ENCODE measurements at regions not wholly inside any gene's neighbourhood (a gene's known extent, or its start where the extent isn't known, plus 50 kb on each side); places are given as distances from the start of the nearest gene placed in this dataset.

DNA sequence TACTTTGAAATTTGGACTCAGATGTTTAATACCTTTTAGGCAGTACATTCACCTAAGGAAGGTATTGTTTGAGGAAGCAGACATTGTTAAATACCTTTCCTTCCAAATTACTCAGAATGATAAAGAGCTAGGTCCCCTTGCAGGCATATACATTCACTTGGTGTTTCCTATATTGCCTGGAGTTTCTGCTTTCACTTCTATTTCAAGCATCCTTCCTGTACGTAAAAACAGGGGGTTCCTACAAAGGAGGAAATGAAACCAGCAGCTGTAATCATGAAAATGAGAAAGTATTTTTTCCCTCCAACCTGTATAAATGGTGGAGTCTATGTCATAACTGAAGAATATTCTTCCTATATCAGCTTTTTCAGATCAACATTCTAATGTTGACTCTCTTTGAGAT is 90.4 kb upstream of the RASGEF1B start:
- H3K9me3 ChIP-seq = no peaks in the 10 kb centered on the region
- H3K36me3 ChIP-seq = no peaks in the 10 kb centered on the region
- no peak overlapping the region for H3K4me3 ChIP-seq
- WGBS, 5 donors = 8 to 17% (median 13%) methylated on average over 1 of the region's 1 CpG
- TF ChIP-seq, protein P1, sequence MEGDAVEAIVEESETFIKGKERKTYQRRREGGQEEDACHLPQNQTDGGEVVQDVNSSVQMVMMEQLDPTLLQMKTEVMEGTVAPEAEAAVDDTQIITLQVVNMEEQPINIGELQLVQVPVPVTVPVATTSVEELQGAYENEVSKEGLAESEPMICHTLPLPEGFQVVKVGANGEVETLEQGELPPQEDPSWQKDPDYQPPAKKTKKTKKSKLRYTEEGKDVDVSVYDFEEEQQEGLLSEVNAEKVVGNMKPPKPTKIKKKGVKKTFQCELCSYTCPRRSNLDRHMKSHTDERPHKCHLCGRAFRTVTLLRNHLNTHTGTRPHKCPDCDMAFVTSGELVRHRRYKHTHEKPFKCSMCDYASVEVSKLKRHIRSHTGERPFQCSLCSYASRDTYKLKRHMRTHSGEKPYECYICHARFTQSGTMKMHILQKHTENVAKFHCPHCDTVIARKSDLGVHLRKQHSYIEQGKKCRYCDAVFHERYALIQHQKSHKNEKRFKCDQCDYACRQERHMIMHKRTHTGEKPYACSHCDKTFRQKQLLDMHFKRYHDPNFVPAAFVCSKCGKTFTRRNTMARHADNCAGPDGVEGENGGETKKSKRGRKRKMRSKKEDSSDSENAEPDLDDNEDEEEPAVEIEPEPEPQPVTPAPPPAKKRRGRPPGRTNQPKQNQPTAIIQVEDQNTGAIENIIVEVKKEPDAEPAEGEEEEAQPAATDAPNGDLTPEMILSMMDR (IDR thresholded peaks at IDR 0.05 in 8 of 11, conservative IDR thresholded peaks at IDR 0.05 in 3 of 11) = no peak
- TF ChIP-seq POLR2A (IDR thresholded peaks at IDR 0.05) = no peak
- no peak for TF ChIP-seq POLR2AphosphoS5 (IDR thresholded peaks at IDR 0.05)
- H3K27ac ChIP-seq = peak overlapping the region in 7 of 8 donors; percentile 51 to 86 (median 60)
- no peak for DNase-seq
- intact Hi-C loops (cut with DNase I; ENCODE audit: low total_unique reads) = no loop called here
- peaks cover 37 to 85% (median 60%) of the 10 kb centered on the region in 6 donors for H3K4me1 ChIP-seq
- no peaks in the 10 kb centered on the region for H3K27me3 ChIP-seq (replicated peaks in 1 of 7)

DNA sequence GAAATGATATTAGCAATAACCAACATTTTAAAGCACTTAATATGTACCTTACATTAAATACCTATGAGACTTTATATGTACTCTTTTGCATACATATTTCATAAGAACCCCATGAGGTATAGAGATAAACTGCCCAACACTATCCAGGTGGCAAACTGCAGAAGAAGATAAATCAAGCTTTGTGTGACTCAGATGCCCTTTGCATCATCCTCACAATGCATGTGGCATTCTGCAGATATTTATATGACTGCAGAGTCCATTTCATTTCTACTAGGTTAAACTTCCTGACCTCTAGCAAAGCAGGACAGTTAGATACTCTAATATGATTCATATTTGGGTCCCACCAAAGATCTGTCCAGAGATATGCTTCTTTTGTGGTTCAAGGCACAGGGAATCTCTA is 85.6 kb upstream of the RASGEF1B start:
- Histone ChIP-seq H3K27me3 (replicated peaks in 1 of 7) (no peaks in the 10 kb centered on the region), H3K36me3 (no peaks in the 10 kb centered on the region), H3K4me1 (peaks cover 8 to 37% (median 17%) of the 10 kb centered on the region in 6 donors), H3K9me3 (no peaks in the 10 kb centered on the region), H3K4me3 (no peak overlapping the region), H3K27ac (no peak overlapping the region)
- DNase-seq = no peak
- TF ChIP-seq POLR2A (IDR thresholded peaks at IDR 0.05) = no peak
- TF ChIP-seq POLR2AphosphoS5 (IDR thresholded peaks at IDR 0.05) = no peak
- TF ChIP-seq, protein P1 (IDR thresholded peaks at IDR 0.05 in 8 of 11, conservative IDR thresholded peaks at IDR 0.05 in 3 of 11) = no peak
- intact Hi-C loops (cut with DNase I; ENCODE audit: low total_unique reads) = no loop called here

DNA sequence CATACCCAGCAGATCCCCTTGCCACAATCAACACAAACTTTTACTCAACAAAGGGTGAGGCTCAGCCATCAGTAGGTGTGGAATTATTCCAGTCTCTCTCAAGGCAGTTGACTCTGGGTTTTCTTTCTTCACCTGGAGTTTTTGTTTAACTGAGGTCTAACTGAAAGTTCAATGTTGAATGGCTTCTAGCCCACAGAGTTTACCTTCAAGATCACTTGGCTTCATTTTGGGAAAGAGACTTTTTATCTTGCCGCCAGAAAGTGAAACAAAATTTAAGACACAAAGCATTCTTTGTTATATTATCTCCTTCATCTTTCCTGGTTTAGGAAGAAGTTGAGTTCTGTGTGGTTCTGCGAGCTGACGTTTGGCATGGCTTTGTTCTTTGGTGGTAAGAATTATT is 83.8 kb upstream of the RASGEF1B start:
- intact Hi-C loops (cut with DNase I; ENCODE audit: low total_unique reads) = no loop called here
- TF ChIP-seq, protein P1 (IDR thresholded peaks at IDR 0.05 in 8 of 11, conservative IDR thresholded peaks at IDR 0.05 in 3 of 11) = no peak
- no peak for TF ChIP-seq POLR2A (IDR thresholded peaks at IDR 0.05)
- TF ChIP-seq POLR2AphosphoS5 (IDR thresholded peaks at IDR 0.05) = no peak
- H3K27ac ChIP-seq = no peak overlapping the region
- H3K27me3 ChIP-seq (replicated peaks in 1 of 7) = no peaks in the 10 kb centered on the region
- 14 to 30% (median 18%) methylated on average over 3 of the region's 3 CpGs for WGBS, 5 donors
- H3K4me3 ChIP-seq = no peak overlapping the region
- H3K9me3 ChIP-seq = no peaks in the 10 kb centered on the region
- DNase-seq = no peak
- peaks cover 0 to 30% (median 6%) of the 10 kb centered on the region in 6 donors for H3K4me1 ChIP-seq
- no peaks in the 10 kb centered on the region for H3K36me3 ChIP-seq

DNA sequence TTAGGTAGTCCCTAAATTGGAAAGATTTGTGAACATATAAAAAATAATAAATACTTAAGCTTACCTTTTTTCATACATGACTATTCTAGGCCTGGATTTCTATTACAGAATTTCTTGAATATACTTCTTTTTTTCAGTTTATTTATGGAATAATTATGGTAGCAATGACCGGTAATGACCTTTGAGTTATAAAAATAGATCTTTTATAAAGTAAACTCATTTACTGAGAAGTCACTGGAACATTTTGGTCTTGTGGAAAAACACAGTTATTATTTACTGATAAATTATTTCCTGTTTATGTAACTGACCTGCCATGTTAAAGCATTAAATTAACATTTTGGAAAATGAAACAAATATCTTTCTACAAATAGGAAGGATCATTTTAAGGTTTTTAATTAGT is 80.4 kb upstream of the RASGEF1B start:
- no peaks in the 10 kb centered on the region for H3K9me3 ChIP-seq
- peaks cover 0 to 12% (median 6%) of the 10 kb centered on the region in 6 donors for H3K4me1 ChIP-seq
- intact Hi-C loops (cut with DNase I; ENCODE audit: low total_unique reads) = no loop called here
- H3K27me3 ChIP-seq (replicated peaks in 1 of 7) = no peaks in the 10 kb centered on the region
- no peaks in the 10 kb centered on the region for H3K36me3 ChIP-seq
- peak overlapping the region in 4 of 8 donors; percentile 47 to 60 (median 50) for H3K27ac ChIP-seq
- no peak overlapping the region for H3K4me3 ChIP-seq
- WGBS, 5 donors = 65 to 81% (median 70%) methylated on average over 1 of the region's 1 CpG
- DNase-seq = no peak
- TF ChIP-seq, protein P1 (IDR thresholded peaks at IDR 0.05 in 8 of 11, conservative IDR thresholded peaks at IDR 0.05 in 3 of 11) = no peak
- TF ChIP-seq POLR2AphosphoS5 (IDR thresholded peaks at IDR 0.05) = no peak
- no peak for TF ChIP-seq POLR2A (IDR thresholded peaks at IDR 0.05)

All from spleen (tissue), 11 donors.